ENCODE measurements at regions not wholly inside any gene's neighbourhood (a gene's known extent, or its start where the extent isn't known, plus 50 kb on each side); places are given as distances from the start of the nearest gene placed in this dataset.

DNA sequence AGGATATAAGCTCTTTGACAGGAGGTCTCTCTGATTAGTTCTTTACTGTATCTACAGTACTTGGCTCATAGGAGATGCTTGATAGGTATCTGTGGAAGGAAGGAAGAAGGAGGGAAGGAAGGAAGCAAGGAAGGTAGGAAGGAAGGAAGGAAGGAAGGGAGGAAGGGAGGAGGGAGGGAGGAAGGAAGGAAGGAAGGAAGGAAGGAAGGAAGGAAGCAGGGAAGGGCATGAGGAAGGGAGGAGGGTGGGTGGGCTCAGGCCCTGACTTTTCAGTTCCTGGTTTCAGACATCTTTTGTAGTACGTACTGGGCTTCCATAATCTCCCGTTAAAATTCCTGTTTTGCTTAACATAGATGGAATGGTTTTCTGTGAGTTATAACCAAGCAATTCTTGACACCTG, 175.0 kb upstream of the NUDT4 start:
- Histone ChIP-seq H3K36me3 (ENCODE audit: insufficient read depth, low read length) (no peaks in the 10 kb centered on the region), H3K9ac (ENCODE audit: low read length) (no peak overlapping the region), H3F3A (ENCODE audit: insufficient read depth, low read length) (no peaks in the 10 kb centered on the region), H3K9me3 (ENCODE audit: low read length) (no peaks in the 10 kb centered on the region), H3K4me3 (ENCODE audit: low read depth, low read length, poor library complexity, severe bottlenecking) (no peak overlapping the region), H3K27ac (ENCODE audit: low read depth, low read length, poor library complexity, severe bottlenecking) (no peak overlapping the region), H3K27me3 (ENCODE audit: insufficient read depth, low read length) (no peaks in the 10 kb centered on the region), H3K79me2 (ENCODE audit: insufficient read depth, low read length) (no peaks in the 10 kb centered on the region), H3K4me2 (ENCODE audit: low read length) (no peak overlapping the region), H3K9me2 (ENCODE audit: low read depth, low read length) (no peaks in the 10 kb centered on the region), H2AFZ (ENCODE audit: low read length) (no peak overlapping the region), H3K4me1 (ENCODE audit: insufficient read depth, low read length, severe bottlenecking) (no peaks in the 10 kb centered on the region), H4K20me1 (ENCODE audit: insufficient read depth, low read length) (no peaks in the 10 kb centered on the region)
- no peak for TF ChIP-seq EZH2 (IDR thresholded peaks at IDR 0.05; ENCODE audit: borderline replicate concordance, low read length)
- TF ChIP-seq, protein P1, sequence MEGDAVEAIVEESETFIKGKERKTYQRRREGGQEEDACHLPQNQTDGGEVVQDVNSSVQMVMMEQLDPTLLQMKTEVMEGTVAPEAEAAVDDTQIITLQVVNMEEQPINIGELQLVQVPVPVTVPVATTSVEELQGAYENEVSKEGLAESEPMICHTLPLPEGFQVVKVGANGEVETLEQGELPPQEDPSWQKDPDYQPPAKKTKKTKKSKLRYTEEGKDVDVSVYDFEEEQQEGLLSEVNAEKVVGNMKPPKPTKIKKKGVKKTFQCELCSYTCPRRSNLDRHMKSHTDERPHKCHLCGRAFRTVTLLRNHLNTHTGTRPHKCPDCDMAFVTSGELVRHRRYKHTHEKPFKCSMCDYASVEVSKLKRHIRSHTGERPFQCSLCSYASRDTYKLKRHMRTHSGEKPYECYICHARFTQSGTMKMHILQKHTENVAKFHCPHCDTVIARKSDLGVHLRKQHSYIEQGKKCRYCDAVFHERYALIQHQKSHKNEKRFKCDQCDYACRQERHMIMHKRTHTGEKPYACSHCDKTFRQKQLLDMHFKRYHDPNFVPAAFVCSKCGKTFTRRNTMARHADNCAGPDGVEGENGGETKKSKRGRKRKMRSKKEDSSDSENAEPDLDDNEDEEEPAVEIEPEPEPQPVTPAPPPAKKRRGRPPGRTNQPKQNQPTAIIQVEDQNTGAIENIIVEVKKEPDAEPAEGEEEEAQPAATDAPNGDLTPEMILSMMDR (IDR thresholded peaks at IDR 0.05; ENCODE audit: low read length) = no peak

DNA sequence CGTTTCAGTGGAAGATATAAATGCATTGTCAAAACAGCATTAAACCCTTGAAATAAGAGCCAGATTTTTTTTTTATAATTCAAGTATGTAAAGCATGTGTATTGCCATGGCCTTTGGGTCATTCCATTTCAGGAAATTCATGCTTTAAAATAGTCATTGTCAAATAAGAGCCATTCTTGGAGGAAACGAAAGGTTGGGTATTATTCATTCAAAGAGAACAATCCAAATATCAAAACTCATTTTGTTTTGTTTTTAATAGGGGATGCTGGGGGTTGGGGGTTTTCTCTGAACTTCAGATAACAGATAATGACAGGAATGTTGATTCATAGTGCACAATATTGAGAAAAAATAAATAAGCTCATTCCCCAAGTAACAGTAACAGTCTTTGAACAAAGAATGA, 174.4 kb upstream of the NUDT4 start:
- Histone ChIP-seq H3K79me2 (ENCODE audit: insufficient read depth, low read length) (no peaks in the 10 kb centered on the region), H3K4me1 (ENCODE audit: insufficient read depth, low read length, severe bottlenecking) (no peaks in the 10 kb centered on the region), H3K9me2 (ENCODE audit: low read depth, low read length) (no peaks in the 10 kb centered on the region), H3K36me3 (ENCODE audit: insufficient read depth, low read length) (no peaks in the 10 kb centered on the region), H3K4me2 (ENCODE audit: low read length) (no peak overlapping the region), H4K20me1 (ENCODE audit: insufficient read depth, low read length) (no peaks in the 10 kb centered on the region), H3K9ac (ENCODE audit: low read length) (no peak overlapping the region), H3K27ac (ENCODE audit: low read depth, low read length, poor library complexity, severe bottlenecking) (no peak overlapping the region), H3K4me3 (ENCODE audit: low read depth, low read length, poor library complexity, severe bottlenecking) (no peak overlapping the region), H2AFZ (ENCODE audit: low read length) (no peak overlapping the region), H3F3A (ENCODE audit: insufficient read depth, low read length) (no peaks in the 10 kb centered on the region), H3K9me3 (ENCODE audit: low read length) (no peaks in the 10 kb centered on the region), H3K27me3 (ENCODE audit: insufficient read depth, low read length) (no peaks in the 10 kb centered on the region)
- TF ChIP-seq, protein P1 (IDR thresholded peaks at IDR 0.05; ENCODE audit: low read length) = no peak
- TF ChIP-seq EZH2 (IDR thresholded peaks at IDR 0.05; ENCODE audit: borderline replicate concordance, low read length) = no peak

DNA sequence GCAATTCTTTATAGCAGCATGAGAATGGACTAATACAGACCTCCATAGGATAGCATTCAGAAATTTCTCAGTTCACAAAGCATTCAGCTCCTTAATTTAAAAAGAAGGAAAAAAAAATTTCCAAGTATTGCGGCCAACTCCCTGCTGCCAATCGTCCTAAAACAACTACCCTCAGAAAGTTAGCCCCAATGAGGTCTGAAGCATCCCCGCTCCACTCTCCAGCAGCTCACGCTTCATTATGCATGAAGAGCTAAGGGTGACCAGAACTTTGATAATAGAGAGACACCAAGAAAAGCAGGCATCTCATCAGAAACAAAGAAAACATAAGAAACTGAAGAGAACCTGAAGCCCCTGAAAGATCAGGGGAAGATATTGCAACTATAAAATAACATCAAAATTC, 172.8 kb upstream of the NUDT4 start:
- H3K27ac ChIP-seq (ENCODE audit: low read depth, low read length, poor library complexity, severe bottlenecking) = no peak overlapping the region
- no peaks in the 10 kb centered on the region for H3K9me3 ChIP-seq (ENCODE audit: low read length)
- no peak overlapping the region for H3K4me2 ChIP-seq (ENCODE audit: low read length)
- H3K4me3 ChIP-seq (ENCODE audit: low read depth, low read length, poor library complexity, severe bottlenecking) = no peak overlapping the region
- H3K36me3 ChIP-seq (ENCODE audit: insufficient read depth, low read length) = no peaks in the 10 kb centered on the region
- H3K79me2 ChIP-seq (ENCODE audit: insufficient read depth, low read length) = no peaks in the 10 kb centered on the region
- H4K20me1 ChIP-seq (ENCODE audit: insufficient read depth, low read length) = no peaks in the 10 kb centered on the region
- H3K9ac ChIP-seq (ENCODE audit: low read length) = no peak overlapping the region
- no peaks in the 10 kb centered on the region for H3K27me3 ChIP-seq (ENCODE audit: insufficient read depth, low read length)
- H2AFZ ChIP-seq (ENCODE audit: low read length) = no peak overlapping the region
- H3K4me1 ChIP-seq (ENCODE audit: insufficient read depth, low read length, severe bottlenecking) = no peaks in the 10 kb centered on the region
- no peak for TF ChIP-seq EZH2 (IDR thresholded peaks at IDR 0.05; ENCODE audit: borderline replicate concordance, low read length)
- TF ChIP-seq, protein P1 (IDR thresholded peaks at IDR 0.05; ENCODE audit: low read length) = no peak
- H3K9me2 ChIP-seq (ENCODE audit: low read depth, low read length) = no peaks in the 10 kb centered on the region
- no peaks in the 10 kb centered on the region for H3F3A ChIP-seq (ENCODE audit: insufficient read depth, low read length)
